HG03457 (cell line): ENCODE measurements at regions not wholly inside any gene's neighbourhood (a gene's known extent, or its start where the extent isn't known, plus 50 kb on each side); places are given as distances from the start of the nearest gene placed in this dataset.
"Not testable (repeated sequence)": the region's sequence is repeated elsewhere in the genome, so short reads cannot be mapped to it uniquely, and the experiment has no call there.

Experiments
- ATAC-seq: cut with Tn5 transposase; IDR thresholded peaks from one replicate; pipeline ENCODE4 v1.9.1; 2021; ENCODE audit warnings: moderate number of reproducible peaks; ENCODE audit not compliant: unreplicated experiment

GRCh38 chr2:210730672-210731071 lies 174.3 kb downstream of the CPS1 start:
- no peak for ATAC-seq

GRCh38 chr2:210746826-210747225 lies 190.4 kb downstream of the CPS1 start:
- ATAC-seq, result not testable (repeated sequence)

GRCh38 chr2:210752532-210752931 lies 196.1 kb downstream of the CPS1 start:
- no peak for ATAC-seq

- ATAC-seq, result no peak
These were observed 197.0 kb downstream of the CPS1 start for GRCh38 chr2:210753386-210753785.

- no peak for ATAC-seq
These were observed 200.5 kb downstream of the CPS1 start for GRCh38 chr2:210756855-210757254.

- no peak for ATAC-seq
These were observed 206.5 kb downstream of the CPS1 start for GRCh38 chr2:210762604-210763588.

- no peak for ATAC-seq
These were observed 212.0 kb downstream of the CPS1 start for GRCh38 chr2:210768329-210768910.

GRCh38 chr2:210776756-210777155 lies 220.4 kb downstream of the CPS1 start:
- ATAC-seq, result no peak

GRCh38 chr2:210782222-210782621 lies 225.8 kb downstream of the CPS1 start:
- no peak for ATAC-seq

- ATAC-seq, result not testable (repeated sequence)
These were observed 231.4 kb downstream of the CPS1 start for GRCh38 chr2:210787831-210788230.

GRCh38 chr2:210792000-210792399 lies 235.6 kb downstream of the CPS1 start:
- ATAC-seq, result no peak

- no peak for ATAC-seq
These were observed 239.1 kb downstream of the CPS1 start for GRCh38 chr2:210795506-210795905.

- ATAC-seq, result no peak
These were observed 241.8 kb downstream of the CPS1 start for GRCh38 chr2:210798180-210798579.

GRCh38 chr2:210814251-210815025 lies 258.0 kb downstream of the CPS1 start:
- no peak for ATAC-seq

- ATAC-seq, result no peak
These were observed 260.4 kb downstream of the CPS1 start for GRCh38 chr2:210816769-210817168.

GRCh38 chr2:210818473-210818872 lies 262.1 kb downstream of the CPS1 start:
- ATAC-seq, result no peak

- no peak for ATAC-seq
These were observed 277.0 kb downstream of the CPS1 start for GRCh38 chr2:210833403-210833802.

GRCh38 chr2:210839034-210839433 lies 282.6 kb downstream of the CPS1 start:
- no peak for ATAC-seq

- ATAC-seq, result no peak
These were observed 283.1 kb downstream of the CPS1 start for GRCh38 chr2:210839450-210839849.

- no peak for ATAC-seq
These were observed 286.5 kb downstream of the CPS1 start for GRCh38 chr2:210842896-210843295.

- no peak for ATAC-seq
These were observed 287.6 kb downstream of the CPS1 start for GRCh38 chr2:210844016-210844415.
